Epithelial cell of esophagus (primary cell): ENCODE measurements at regions not wholly inside any gene's neighbourhood (a gene's known extent, or its start where the extent isn't known, plus 50 kb on each side); places are given as distances from the start of the nearest gene placed in this dataset.

ENCODE experiments used
- DNase-seq: peaks from one replicate; pipeline ENCODE4 v3.0.0; 2010; ENCODE audit warnings: low read depth
- H3K4me3 ChIP-seq: 2 replicates; pipeline ENCODE4 v1.5.1; 2011; ENCODE audit warnings: mild to moderate bottlenecking, low read length, control low read depth
- TF ChIP-seq, protein P1 (sequence below): IDR thresholded peaks from 2 replicates; pipeline ENCODE4 v1.5.1; 2011; ENCODE audit warnings: low read depth, mild to moderate bottlenecking, low read length, control low read depth, inconsistent platforms; ENCODE audit not compliant: insufficient read depth; ENCODE audit errors: missing control alignments

DNA sequence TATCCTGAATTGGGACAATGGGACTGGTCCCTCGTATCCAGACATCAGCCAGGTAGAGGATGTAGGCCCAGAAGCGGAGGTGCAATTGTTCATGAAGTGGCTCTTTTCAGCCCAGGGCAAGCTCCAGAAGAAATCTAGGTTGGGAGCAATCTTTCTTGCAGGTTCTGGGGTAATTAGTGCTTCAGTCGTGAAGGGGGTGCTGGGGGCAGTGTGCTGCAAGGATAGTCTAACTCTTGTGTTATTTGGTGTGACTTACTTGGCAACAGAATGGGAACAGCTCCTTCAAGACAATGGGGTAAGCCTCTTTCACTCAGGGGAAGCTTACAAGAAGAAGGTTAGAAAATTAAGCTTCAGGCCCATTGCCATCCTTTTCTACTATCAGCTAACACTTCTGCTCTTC is 273.0 kb downstream of the DIPK2A start:
- TF ChIP-seq, protein P1, sequence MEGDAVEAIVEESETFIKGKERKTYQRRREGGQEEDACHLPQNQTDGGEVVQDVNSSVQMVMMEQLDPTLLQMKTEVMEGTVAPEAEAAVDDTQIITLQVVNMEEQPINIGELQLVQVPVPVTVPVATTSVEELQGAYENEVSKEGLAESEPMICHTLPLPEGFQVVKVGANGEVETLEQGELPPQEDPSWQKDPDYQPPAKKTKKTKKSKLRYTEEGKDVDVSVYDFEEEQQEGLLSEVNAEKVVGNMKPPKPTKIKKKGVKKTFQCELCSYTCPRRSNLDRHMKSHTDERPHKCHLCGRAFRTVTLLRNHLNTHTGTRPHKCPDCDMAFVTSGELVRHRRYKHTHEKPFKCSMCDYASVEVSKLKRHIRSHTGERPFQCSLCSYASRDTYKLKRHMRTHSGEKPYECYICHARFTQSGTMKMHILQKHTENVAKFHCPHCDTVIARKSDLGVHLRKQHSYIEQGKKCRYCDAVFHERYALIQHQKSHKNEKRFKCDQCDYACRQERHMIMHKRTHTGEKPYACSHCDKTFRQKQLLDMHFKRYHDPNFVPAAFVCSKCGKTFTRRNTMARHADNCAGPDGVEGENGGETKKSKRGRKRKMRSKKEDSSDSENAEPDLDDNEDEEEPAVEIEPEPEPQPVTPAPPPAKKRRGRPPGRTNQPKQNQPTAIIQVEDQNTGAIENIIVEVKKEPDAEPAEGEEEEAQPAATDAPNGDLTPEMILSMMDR: no peak
- no peak for DNase-seq
- H3K4me3 ChIP-seq: no peak overlapping the region

DNA sequence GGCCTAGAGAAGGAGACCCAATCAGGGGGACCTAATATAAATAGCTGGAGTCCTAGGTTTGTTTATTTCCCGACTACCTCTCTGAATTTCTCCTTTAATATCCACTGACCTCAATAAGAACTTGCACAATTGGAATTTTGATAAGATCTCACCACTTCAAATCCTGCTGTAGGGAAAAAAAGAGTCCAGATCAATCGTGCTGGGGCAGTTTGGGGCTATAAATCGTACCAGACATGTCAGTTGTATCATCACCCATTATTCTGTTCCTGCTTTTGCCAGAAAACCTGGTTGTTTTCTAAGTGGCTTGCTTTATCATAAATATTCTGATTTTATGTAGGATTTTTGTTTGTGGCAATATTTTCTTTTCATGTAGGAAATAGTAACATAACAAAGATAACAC is 281.3 kb downstream of the DIPK2A start:
- TF ChIP-seq, protein P1: no peak
- DNase-seq: no peak
- no peak overlapping the region for H3K4me3 ChIP-seq

DNA sequence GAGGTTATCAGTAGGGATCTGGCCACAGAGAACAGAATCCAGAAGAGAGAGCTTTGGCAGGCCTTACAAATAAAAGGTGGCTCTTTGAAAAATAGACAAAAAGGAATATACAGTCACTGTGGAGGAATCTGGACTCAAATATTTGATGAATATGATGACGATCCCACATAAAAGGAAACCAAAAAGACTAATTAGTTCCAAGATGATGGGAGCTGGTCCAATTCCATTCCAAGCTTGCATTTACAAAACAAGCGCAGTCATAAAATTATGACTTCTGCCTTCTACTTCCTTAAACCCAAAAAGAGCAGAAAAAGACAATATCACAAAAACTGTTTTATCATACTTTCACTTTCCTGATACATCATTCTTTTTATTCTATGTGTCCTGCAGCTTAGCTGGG is 285.8 kb downstream of the DIPK2A start:
- TF ChIP-seq, protein P1: no peak
- no peak for DNase-seq
- H3K4me3 ChIP-seq: no peak overlapping the region

DNA sequence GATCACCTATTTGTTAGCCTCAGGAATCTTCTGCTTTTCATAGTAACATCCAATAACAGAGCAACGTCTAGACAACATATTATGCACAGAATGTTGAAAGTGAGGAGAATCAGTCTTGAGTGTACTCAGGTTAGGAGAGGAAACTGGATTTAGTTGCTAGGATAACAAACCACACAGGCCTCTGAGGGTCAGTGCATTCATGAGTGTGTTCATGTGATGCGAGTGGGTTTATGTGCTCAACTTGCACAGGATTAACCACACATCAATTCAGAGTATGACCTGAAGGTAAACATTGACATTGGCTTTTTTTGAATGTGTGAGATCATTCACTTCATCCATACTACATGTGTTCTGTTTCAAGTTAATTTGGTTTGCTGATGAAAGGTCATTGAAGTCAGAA is 287.6 kb downstream of the DIPK2A start:
- no peak for DNase-seq
- TF ChIP-seq, protein P1: no peak
- no peak overlapping the region for H3K4me3 ChIP-seq

DNA sequence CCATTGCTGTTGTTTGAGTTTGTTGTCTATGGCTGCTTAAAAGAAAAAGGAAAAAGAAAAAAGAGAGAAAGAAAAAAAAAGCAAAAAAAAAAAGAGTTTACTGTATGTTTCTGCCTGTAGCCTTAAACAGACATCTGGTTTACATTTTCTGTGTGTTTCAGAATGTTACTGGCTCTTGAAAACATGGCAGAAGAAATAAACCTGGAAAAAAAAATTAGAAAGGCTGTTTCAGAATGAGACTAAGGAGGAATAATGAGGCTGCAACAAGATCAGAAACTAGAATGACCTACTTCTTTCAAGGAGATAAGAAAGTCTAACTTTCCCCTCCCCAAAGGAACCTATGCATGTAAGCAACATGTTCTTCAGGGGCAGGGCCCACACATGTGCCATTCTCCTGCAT is 292.1 kb downstream of the DIPK2A start:
- DNase-seq: no peak
- no peak overlapping the region for H3K4me3 ChIP-seq
- TF ChIP-seq, protein P1: no peak

DNA sequence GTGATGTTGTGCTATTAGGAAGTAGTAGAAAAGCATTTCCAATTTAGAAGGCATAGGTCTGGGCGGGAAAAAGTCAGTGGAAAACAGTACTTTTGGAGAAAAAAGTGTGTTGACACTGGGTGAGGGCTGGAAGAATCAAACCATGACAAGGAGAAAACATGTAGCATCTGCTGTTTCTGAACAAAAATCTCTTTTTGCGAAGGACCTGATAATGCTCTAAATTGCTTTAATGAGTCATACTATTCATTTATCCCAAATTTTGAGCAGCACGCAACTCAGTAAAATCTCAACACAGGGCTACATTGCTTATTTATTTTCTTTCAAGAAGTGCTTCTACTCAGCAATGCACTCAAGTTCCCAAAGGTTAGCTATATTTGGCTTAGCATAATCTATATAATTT is 292.7 kb downstream of the DIPK2A start:
- TF ChIP-seq, protein P1: no peak
- H3K4me3 ChIP-seq: no peak overlapping the region
- no peak for DNase-seq

DNA sequence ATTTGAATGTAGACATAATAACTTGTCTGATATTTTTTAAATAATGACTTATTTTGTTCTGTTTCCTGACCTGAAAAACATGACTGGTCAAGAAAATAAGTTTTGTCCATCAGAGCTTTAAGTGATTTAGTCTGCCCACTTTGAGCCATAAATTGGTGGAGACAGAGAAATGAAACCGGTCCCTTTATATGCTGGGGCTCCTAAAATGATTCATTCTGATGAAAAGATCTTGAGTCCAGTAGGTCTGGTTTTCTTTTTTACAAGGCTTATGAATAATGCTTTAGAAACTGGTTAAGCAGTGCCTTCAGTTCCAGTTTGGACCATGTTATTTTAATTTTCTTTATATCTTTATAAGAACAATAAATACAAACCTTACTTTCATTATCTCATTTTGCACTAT is 293.2 kb downstream of the DIPK2A start:
- TF ChIP-seq, protein P1: no peak
- DNase-seq: no peak
- H3K4me3 ChIP-seq: no peak overlapping the region
